ENCODE measurements at regions not wholly inside any gene's neighbourhood (a gene's known extent, or its start where the extent isn't known, plus 50 kb on each side); places are given as distances from the start of the nearest gene placed in this dataset.

GRCh38 chr7:17444673-17445072 is 146.2 kb downstream of the AHR start:
- ATAC-seq (ENCODE audit: insufficient number of reproducible peaks, low FRiP score, low read depth) (no peak), DNase-seq (ENCODE audit: low spot score) (no peak)
- TF ChIP-seq CTCF (IDR thresholded peaks at IDR 0.05), result no peak
- H3K9me3 ChIP-seq, result peaks cover 12% of the 10 kb centered on the region
- no peak overlapping the region for H3K4me3 ChIP-seq
- no peaks in the 10 kb centered on the region for H3K27me3 ChIP-seq (replicated peaks; ENCODE audit: insufficient read depth)
- H3K27ac ChIP-seq, result no peak overlapping the region
- H3K36me3 ChIP-seq, result no peaks in the 10 kb centered on the region
- peaks cover 7 to 9% of the 10 kb centered on the region in 2 donors for H3K4me1 ChIP-seq (ENCODE audit: control insufficient read depth in 1 of 2, low read depth in 2 of 2)

- no peak overlapping the region for H3K27ac ChIP-seq
- H3K36me3 ChIP-seq, result no peaks in the 10 kb centered on the region
- no peak for ATAC-seq (ENCODE audit: insufficient number of reproducible peaks, low FRiP score, low read depth)
- H3K9me3 ChIP-seq, result peaks cover 12% of the 10 kb centered on the region
- H3K4me1 ChIP-seq (ENCODE audit: control insufficient read depth in 1 of 2, low read depth in 2 of 2), result peaks cover 7 to 9% of the 10 kb centered on the region in 2 donors
- no peak overlapping the region for H3K4me3 ChIP-seq
- TF ChIP-seq CTCF (IDR thresholded peaks at IDR 0.05), result no peak
- no peaks in the 10 kb centered on the region for H3K27me3 ChIP-seq (replicated peaks; ENCODE audit: insufficient read depth)
- DNase-seq (ENCODE audit: low spot score), result no peak
These were observed 147.9 kb downstream of the AHR start for GRCh38 chr7:17446340-17446739.

- no peak for TF ChIP-seq CTCF (IDR thresholded peaks at IDR 0.05)
- no peak for ATAC-seq (ENCODE audit: insufficient number of reproducible peaks, low FRiP score, low read depth)
- H3K27me3 ChIP-seq (replicated peaks; ENCODE audit: insufficient read depth), result no peaks in the 10 kb centered on the region
- no peak for DNase-seq (ENCODE audit: low spot score)
- no peak overlapping the region for H3K4me3 ChIP-seq
- H3K4me1 ChIP-seq (ENCODE audit: control insufficient read depth in 1 of 2, low read depth in 2 of 2), result peaks cover 7 to 9% of the 10 kb centered on the region in 2 donors
- no peaks in the 10 kb centered on the region for H3K36me3 ChIP-seq
- peaks cover 12% of the 10 kb centered on the region for H3K9me3 ChIP-seq
- H3K27ac ChIP-seq, result no peak overlapping the region
These were observed 149.5 kb downstream of the AHR start for GRCh38 chr7:17447728-17448478.

GRCh38 chr7:17448479-17449423 is 150.3 kb downstream of the AHR start:
- no peak for ATAC-seq (ENCODE audit: insufficient number of reproducible peaks, low FRiP score, low read depth)
- no peak for DNase-seq (ENCODE audit: low spot score)
- no peaks in the 10 kb centered on the region for H3K36me3 ChIP-seq
- H3K9me3 ChIP-seq, result peaks cover 12% of the 10 kb centered on the region
- H3K4me3 ChIP-seq, result no peak overlapping the region
- peaks cover 7 to 9% of the 10 kb centered on the region in 2 donors for H3K4me1 ChIP-seq (ENCODE audit: control insufficient read depth in 1 of 2, low read depth in 2 of 2)
- H3K27me3 ChIP-seq (replicated peaks; ENCODE audit: insufficient read depth), result no peaks in the 10 kb centered on the region
- no peak overlapping the region for H3K27ac ChIP-seq
- TF ChIP-seq CTCF (IDR thresholded peaks at IDR 0.05), result no peak

GRCh38 chr7:17456541-17456940 is 158.1 kb downstream of the AHR start:
- no peak for DNase-seq (ENCODE audit: low spot score)
- Histone ChIP-seq H3K36me3 (no peaks in the 10 kb centered on the region), H3K4me3 (no peak overlapping the region), H3K9me3 (no peaks in the 10 kb centered on the region), H3K27ac (no peak overlapping the region), H3K27me3 (replicated peaks; ENCODE audit: insufficient read depth) (no peaks in the 10 kb centered on the region), H3K4me1 (ENCODE audit: control insufficient read depth in 1 of 2, low read depth in 2 of 2) (no peaks in the 10 kb centered on the region)
- no peak for TF ChIP-seq CTCF (IDR thresholded peaks at IDR 0.05)
- no peak for ATAC-seq (ENCODE audit: insufficient number of reproducible peaks, low FRiP score, low read depth)
